Activated T-helper 2 cell treated with anti-CD3 and anti-CD28 coated beads, Interferon-gamma antibody, Interleukin-2, Interleukin-4, amounts not matched to agents 10 μg/mL and 5 μg/mL and 100 μg/mL, durations not matched to agents 14 hours and 24 hours and 36 hours (primary cell): ENCODE measurements at regions not wholly inside any gene's neighbourhood (a gene's known extent, or its start where the extent isn't known, plus 50 kb on each side); places are given as distances from the start of the nearest gene placed in this dataset.
"Not testable (repeated sequence)": the region's sequence is repeated elsewhere in the genome, so short reads cannot be mapped to it uniquely, and the experiment has no call there.

Experiments
- DNase-seq: peaks from one replicate; pipeline ENCODE4 v3.0.0; 2021; ENCODE audit warnings: low spot score
- H3K27ac Mint-ChIP-seq: one replicate; pipeline ENCODE4 v1.8.0; 2021; ENCODE audit warnings: mixed read lengths
- H3K27me3 Mint-ChIP-seq: one replicate; pipeline ENCODE4 v1.8.0; 2021; ENCODE audit warnings: low read depth, mixed read lengths
- H3K36me3 Mint-ChIP-seq: one replicate; pipeline ENCODE4 v1.8.0; 2021; ENCODE audit warnings: low read depth, mixed read lengths
- H3K4me1 Mint-ChIP-seq: one replicate; pipeline ENCODE4 v1.8.0; 2021; ENCODE audit warnings: low read depth, mixed read lengths
- H3K4me3 Mint-ChIP-seq: one replicate; pipeline ENCODE4 v1.8.0; 2021; ENCODE audit warnings: low read depth, mild to moderate bottlenecking, moderate library complexity, mixed read lengths
- H3K9me3 Mint-ChIP-seq: one replicate; pipeline ENCODE4 v1.8.0; 2021; ENCODE audit warnings: mixed read lengths
- intact Hi-C: fragments of 100-400 bp; cut with micrococcal nuclease; formaldehyde crosslinking; loops from one replicate; pipeline ENCODE4 v1.15.1; 2023

DNA sequence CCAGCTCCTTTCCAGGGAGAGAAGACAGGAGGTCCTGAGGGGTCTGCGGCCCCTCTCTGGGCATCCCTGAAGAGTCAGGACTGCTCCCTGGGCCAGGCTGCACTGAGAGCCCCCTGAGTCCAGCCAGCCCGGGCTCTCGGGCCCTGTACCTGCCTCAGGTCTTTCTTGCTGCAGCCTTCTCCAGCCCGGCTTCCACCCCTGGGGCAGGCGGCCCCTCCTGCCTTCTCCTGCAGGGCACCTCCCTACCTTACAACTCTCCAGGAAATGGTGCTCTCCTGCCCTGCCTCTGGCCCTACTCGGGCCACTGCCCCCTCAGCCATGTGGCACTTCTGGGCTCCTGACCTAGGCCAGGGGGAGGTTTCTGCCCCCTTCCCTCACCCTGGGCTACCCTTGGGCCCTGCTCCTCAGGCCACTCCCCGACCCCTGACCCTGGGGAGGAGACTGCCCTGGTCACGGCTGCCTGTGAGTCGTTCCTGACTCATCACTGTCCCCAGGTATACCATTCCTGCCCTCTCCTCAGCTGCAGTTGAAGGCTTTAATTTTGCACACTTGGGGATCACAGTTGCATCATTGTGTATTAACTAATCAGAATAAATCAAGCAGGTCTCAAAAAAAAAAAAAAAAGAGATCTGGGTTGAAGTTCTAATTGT, 251.1 kb downstream of the NXPE2 start:
- Mint-ChIP-seq H3K36me3 (no peaks in the 10 kb centered on the region), H3K4me1 (no peaks in the 10 kb centered on the region), H3K9me3 (no peaks in the 10 kb centered on the region), H3K27me3 (no peaks in the 10 kb centered on the region), H3K4me3 (no peak overlapping the region), H3K27ac (no peak overlapping the region)
- intact Hi-C loops, result no loop called here
- DNase-seq, result no peak

GRCh38 chr11:114938799-114939198, 260.5 kb downstream of the NXPE2 start:
- no peak for DNase-seq
- Mint-ChIP-seq H3K27me3 (no peaks in the 10 kb centered on the region), H3K4me1 (no peaks in the 10 kb centered on the region), H3K4me3 (no peak overlapping the region), H3K36me3 (no peaks in the 10 kb centered on the region), H3K9me3 (peaks cover 16% of the 10 kb centered on the region), H3K27ac (no peak overlapping the region)
- intact Hi-C loops, result no loop called here

DNA sequence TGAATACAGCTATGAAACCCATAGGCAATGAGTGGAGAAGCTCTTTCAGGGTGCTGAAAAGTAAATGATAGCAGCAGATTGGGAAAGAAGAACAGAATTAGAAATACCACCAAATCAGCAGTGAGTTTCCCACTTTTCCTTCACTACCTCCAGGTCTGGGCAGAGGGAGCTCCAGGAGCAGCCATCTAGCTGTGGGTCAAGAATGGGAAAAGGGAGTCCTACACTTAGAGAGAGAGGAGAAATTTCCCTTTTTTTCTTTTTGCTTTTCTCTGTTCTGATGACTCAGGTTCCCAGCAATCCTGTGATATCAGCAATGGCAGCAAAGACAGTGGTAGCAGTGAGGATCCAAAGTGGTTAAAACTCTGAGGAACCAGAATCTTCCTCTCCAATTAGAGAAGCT, 263.9 kb downstream of the NXPE2 start:
- H3K9me3 Mint-ChIP-seq, result peaks cover 16% of the 10 kb centered on the region
- no peak overlapping the region for H3K4me3 Mint-ChIP-seq
- H3K27me3 Mint-ChIP-seq, result no peaks in the 10 kb centered on the region
- intact Hi-C loops, result no loop called here
- DNase-seq, result no peak
- no peaks in the 10 kb centered on the region for H3K4me1 Mint-ChIP-seq
- H3K36me3 Mint-ChIP-seq, result no peaks in the 10 kb centered on the region
- no peak overlapping the region for H3K27ac Mint-ChIP-seq

DNA sequence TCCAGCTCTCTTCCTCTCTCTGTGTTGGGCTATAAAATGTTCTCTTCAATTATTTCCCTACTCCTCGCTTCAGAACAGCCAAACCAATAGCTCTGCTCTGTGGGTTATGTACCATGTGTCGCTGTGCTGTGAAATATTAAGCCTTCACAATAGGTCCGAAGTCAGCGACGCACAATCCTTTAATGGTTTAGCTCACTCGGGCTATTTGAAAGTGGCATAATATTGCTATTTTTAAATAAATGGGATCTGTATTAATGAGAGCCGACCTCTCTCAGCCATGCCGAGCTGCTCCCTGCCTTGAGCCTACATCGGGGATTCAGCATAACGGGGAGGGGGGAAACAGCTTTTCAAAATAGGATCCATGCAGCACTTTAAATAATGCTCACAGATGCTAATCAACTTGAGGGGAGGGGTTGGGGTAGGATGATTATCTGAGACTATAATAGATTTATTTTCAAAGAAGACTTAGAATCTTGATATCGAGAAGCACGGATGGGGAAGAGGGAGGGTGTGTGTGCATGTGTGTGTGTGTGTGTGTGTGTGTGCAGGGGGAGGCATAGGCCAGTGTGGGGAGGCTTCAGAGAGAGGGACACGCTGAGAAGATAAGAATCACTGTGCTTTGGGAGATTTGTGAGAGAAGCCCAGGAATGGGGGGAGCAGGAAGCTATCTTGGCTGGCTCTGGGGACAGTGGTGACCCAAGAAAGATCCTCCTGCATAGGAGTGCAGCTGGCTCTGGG, 271.5 kb downstream of the NXPE2 start:
- intact Hi-C loops, result no loop called here

GRCh38 chr11:114953039-114953438, 274.7 kb downstream of the NXPE2 start:
- Mint-ChIP-seq H3K36me3 (no peaks in the 10 kb centered on the region), H3K4me3 (no peak overlapping the region), H3K27me3 (no peaks in the 10 kb centered on the region), H3K9me3 (no peaks in the 10 kb centered on the region), H3K27ac (no peak overlapping the region), H3K4me1 (no peaks in the 10 kb centered on the region)
- DNase-seq, result no peak
- intact Hi-C loops, result no loop called here

More for the DNA sequence above, 271.5 kb downstream of the NXPE2 start:
- Mint-ChIP-seq H3K9me3 (no peaks in the 10 kb centered on the region), H3K36me3 (no peaks in the 10 kb centered on the region), H3K27ac (no peak overlapping the region), H3K4me3 (no peak overlapping the region), H3K4me1 (no peaks in the 10 kb centered on the region), H3K27me3 (no peaks in the 10 kb centered on the region)
- no peak for DNase-seq

- no peak overlapping the region for H3K4me3 Mint-ChIP-seq
- no peak for DNase-seq
- H3K9me3 Mint-ChIP-seq, result no peaks in the 10 kb centered on the region
- no peak overlapping the region for H3K27ac Mint-ChIP-seq
- intact Hi-C loops, result no loop called here
- H3K4me1 Mint-ChIP-seq, result no peaks in the 10 kb centered on the region
- H3K36me3 Mint-ChIP-seq, result no peaks in the 10 kb centered on the region
- H3K27me3 Mint-ChIP-seq, result no peaks in the 10 kb centered on the region
These were observed 277.6 kb downstream of the NXPE2 start for GRCh38 chr11:114955923-114956322.

DNA sequence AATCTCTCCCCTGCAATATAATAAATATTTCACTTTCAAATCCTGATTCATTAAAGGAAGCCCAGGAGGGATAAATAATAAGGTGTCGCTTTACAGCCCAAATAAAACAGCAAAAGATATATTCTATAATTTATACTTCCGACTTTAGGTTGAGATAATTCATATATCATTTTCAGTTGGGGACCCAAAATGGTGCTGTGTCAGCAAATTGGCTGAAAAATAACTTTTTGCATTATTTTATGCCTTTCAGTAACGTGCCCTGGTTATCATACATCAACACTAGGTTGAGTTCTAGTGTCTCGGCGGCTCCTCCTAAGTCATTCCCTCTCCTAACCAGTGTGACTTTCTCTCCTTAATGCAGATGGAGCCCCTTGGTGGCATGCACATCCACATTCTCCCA, 278.2 kb downstream of the NXPE2 start:
- H3K9me3 Mint-ChIP-seq, result no peaks in the 10 kb centered on the region
- DNase-seq, result no peak
- no peak overlapping the region for H3K4me3 Mint-ChIP-seq
- no peak overlapping the region for H3K27ac Mint-ChIP-seq
- no peaks in the 10 kb centered on the region for H3K4me1 Mint-ChIP-seq
- no peaks in the 10 kb centered on the region for H3K27me3 Mint-ChIP-seq
- H3K36me3 Mint-ChIP-seq, result no peaks in the 10 kb centered on the region
- intact Hi-C loops, result no loop called here

DNA sequence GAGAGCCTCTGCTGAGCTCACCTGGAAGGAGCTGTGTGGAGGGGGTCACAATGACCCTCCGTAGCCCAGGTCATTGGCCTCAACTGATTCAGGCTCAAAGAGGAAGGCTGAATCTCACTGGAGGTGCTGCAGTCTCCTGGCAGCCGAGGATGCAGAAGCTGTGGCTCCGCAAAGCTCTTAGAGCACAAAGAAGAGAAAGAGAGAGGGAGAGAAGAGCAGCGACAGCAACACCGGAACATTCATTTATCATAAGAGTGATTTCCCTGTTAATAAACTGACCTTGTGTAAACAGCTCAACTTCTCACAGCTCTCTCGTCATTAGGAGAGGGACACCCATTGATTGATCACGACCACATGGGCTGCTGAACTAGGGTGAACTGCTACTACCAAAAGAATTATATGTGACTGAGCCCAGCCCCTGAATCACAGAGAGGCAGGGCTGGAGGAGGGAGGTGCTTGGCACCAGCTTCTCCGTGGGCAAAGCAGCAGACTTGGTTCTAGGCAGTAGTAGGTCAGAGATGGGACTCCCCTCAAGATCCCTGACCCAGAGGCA, 281.7 kb downstream of the NXPE2 start:
- Mint-ChIP-seq H3K4me1 (no peaks in the 10 kb centered on the region), H3K36me3 (no peaks in the 10 kb centered on the region), H3K27ac (no peak overlapping the region), H3K9me3 (no peaks in the 10 kb centered on the region), H3K4me3 (no peak overlapping the region), H3K27me3 (no peaks in the 10 kb centered on the region)
- intact Hi-C loops, result no loop called here
- no peak for DNase-seq

- H3K9me3 Mint-ChIP-seq, H3K4me1 Mint-ChIP-seq, H3K27me3 Mint-ChIP-seq, H3K27ac Mint-ChIP-seq, DNase-seq, H3K36me3 Mint-ChIP-seq, intact Hi-C loops, H3K4me3 Mint-ChIP-seq: not testable (repeated sequence)
These were observed 282.5 kb downstream of the NXPE2 start for GRCh38 chr11:114960819-114961218.

DNA sequence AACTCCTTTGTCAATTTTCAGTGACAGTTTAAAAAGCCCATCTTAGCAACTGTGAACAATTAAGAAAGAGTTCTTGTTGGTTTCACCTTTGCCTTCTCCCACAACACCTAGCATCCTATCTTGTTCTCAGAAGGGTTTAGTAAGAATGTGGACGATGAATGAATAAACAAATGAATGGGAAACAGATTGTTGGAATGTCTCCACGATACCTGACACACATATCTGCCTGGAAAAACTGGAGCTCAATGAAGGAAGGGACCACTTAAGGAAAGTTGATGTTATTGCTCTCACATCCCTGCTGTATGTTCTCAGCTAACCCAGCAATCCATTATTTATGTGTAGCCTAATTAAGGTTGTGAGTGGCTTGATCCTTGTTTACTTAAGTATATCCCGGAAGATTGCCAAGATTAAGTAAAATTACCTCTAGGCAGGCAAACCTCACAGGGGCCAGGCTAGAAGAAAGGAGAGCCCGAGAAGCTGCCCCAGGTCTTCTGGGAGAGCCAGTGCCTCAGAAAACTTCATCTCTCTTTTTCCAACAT, 286.4 kb downstream of the NXPE2 start:
- Mint-ChIP-seq H3K27ac (no peak overlapping the region), H3K27me3 (peaks cover 2% of the 10 kb centered on the region), H3K9me3 (no peaks in the 10 kb centered on the region), H3K4me1 (no peaks in the 10 kb centered on the region), H3K4me3 (no peak overlapping the region), H3K36me3 (no peaks in the 10 kb centered on the region)
- DNase-seq, result no peak
- intact Hi-C loops, result no loop called here

GRCh38 chr11:114970927-114971645, 292.8 kb downstream of the NXPE2 start:
- Mint-ChIP-seq H3K4me1 (no peaks in the 10 kb centered on the region), H3K27ac (no peak overlapping the region), H3K27me3 (peaks cover 2% of the 10 kb centered on the region), H3K36me3 (no peaks in the 10 kb centered on the region), H3K4me3 (no peak overlapping the region), H3K9me3 (no peaks in the 10 kb centered on the region)
- intact Hi-C loops, result no loop called here
- no peak for DNase-seq

GRCh38 chr11:114972105-114972504, 293.8 kb downstream of the NXPE2 start:
- no peaks in the 10 kb centered on the region for H3K36me3 Mint-ChIP-seq
- no peak for DNase-seq
- no peak overlapping the region for H3K27ac Mint-ChIP-seq
- no peaks in the 10 kb centered on the region for H3K27me3 Mint-ChIP-seq
- no peaks in the 10 kb centered on the region for H3K4me1 Mint-ChIP-seq
- no peak overlapping the region for H3K4me3 Mint-ChIP-seq
- intact Hi-C loops, result no loop called here
- no peaks in the 10 kb centered on the region for H3K9me3 Mint-ChIP-seq

DNA sequence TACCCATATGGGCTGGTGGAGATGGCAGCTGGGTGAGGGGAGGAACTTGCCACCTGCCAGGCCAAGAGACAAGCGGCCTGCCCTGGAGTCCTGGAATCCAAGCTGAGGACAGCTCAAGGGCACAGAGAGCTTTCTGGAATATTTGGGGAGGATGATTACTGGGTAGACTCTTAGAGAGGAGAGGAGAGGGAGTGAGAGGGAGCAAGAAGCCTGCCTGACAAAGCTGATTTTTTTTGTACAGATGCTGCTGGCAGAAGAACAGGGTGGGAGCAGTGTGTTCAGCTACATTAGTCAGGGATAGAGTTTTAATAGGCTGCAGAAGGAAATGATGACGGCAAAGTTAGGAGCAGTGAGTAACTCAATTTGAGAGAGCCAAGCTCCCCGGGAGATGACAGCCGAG, 299.3 kb downstream of the NXPE2 start:
- Mint-ChIP-seq H3K4me3 (no peak overlapping the region), H3K27ac (no peak overlapping the region), H3K9me3 (no peaks in the 10 kb centered on the region), H3K27me3 (no peaks in the 10 kb centered on the region), H3K4me1 (no peaks in the 10 kb centered on the region), H3K36me3 (no peaks in the 10 kb centered on the region)
- intact Hi-C loops, result no loop called here
- DNase-seq, result no peak
